Esophagus mucosa (tissue), 1 donor: ENCODE measurements at regions not wholly inside any gene's neighbourhood (a gene's known extent, or its start where the extent isn't known, plus 50 kb on each side); places are given as distances from the start of the nearest gene placed in this dataset.

Experiments used
- ATAC-seq: fragments of 200-7000 bp; cut with Tn5 transposase; one replicate; pipeline ENCODE4 v1.9.1; 2020
- donor health status: DM: yes; HTN: yes; CAD: no.

DNA sequence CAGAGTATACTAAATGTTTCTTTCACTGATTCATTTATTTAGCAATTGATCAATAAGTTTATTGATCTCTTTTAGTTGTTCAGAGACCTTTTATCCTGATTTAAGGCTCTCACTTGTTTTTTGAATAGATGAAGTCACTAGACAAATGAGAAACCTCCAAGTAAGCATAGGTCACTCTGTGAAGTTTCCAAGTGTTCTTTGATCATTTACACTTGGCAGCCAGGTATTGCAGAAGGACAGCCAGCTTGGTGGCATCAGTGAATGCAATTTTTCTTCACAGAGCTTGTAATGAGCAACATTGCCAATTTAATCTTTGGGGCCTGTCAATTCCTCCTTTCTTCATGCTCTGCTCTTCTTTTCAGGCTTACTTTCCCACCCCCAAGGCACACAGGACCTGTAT is 413.0 kb downstream of the OMA1 start:
- no peak for ATAC-seq

GRCh38 chr1:58123051-58123450 is 423.5 kb downstream of the OMA1 start:
- ATAC-seq: no peak

DNA sequence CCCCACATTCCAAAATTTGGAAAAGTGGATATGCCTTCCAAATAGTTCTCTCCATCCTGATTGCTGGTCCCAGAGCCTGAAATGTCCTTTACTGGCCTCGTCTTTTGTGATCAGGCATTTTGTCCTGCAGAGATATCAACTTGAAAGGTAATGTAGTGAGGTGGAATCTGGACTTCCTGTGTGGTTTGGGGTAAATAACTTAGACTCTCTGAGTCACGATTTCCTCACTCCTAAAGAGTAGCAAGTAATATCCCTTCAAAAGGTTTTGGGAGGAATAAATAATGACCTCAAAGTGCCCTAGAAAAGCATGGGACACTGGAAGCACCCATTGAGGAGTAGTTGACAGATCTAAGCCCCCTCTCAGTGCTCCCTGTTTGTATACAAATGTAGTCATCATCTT is 426.6 kb downstream of the OMA1 start:
- ATAC-seq: no peak

- ATAC-seq: no peak
Observed at GRCh38 chr1:58116284-58116683, 430.2 kb downstream of the OMA1 start.

GRCh38 chr1:58109646-58110200 is 436.8 kb downstream of the OMA1 start:
- no peak for ATAC-seq

- ATAC-seq: no peak
Observed at GRCh38 chr1:58108783-58109182, 437.7 kb downstream of the OMA1 start.

DNA sequence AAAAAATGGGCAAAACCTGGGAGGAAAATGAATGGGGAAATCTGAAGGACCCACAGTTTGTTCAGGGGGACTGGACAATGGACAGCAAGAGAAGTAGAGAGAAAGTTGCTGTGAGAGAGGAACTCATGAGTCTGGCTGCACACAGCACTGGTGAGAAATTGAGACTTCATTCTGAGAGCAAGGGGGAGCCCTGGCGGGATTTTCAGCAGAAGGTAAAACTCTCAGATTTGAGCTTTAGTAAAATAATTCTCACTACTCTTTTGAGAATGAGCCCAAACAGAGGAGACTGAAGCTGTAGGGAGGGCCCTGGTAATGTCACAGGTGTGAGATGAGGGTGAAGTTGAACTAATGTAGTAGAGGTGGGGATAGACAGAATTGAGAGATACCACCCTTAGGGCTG is 438.6 kb downstream of the OMA1 start:
- no peak for ATAC-seq

- no peak for ATAC-seq
Observed at GRCh38 chr1:58104960-58105359, 441.6 kb downstream of the OMA1 start.

DNA sequence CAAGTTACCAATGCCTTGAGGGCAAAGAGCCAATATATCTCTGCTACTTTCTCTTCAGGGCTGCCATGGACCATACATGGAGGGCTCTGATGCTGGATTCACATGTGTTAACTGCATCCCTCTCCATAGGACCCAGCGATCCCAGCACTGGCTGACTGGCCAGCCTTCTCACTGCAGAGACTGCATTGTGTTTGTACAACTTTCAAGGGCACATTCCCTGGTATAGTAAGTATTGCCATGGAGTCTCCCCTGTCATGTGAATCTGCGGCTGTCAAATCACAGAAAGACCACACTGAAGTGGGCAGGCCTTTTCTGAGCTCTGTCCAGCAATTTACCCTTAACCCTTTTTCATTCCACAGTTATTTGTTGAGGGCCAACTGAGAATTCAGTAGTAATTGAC is 449.8 kb downstream of the OMA1 start:
- no peak for ATAC-seq

DNA sequence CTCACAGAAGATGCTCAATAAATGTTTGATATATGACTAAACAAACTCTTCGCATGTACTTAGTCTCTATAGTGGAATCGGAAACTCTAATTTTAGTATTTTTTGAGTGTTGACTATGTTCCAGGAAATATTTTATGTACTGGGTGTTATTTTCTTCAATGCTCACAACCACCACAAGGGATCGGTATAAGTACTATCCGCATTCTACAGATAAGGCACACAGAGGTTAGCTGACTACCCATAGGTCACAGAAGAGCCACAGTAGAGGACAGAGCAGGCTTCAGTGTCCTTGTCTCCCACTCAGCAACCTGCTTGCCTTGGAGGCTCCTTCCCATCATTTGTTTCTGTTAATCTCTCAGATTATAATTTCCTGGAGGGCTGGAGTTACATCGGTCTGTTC is 451.3 kb downstream of the OMA1 start:
- ATAC-seq: no peak

- no peak for ATAC-seq
Observed at GRCh38 chr1:58094221-58094620, 452.3 kb downstream of the OMA1 start.

DNA sequence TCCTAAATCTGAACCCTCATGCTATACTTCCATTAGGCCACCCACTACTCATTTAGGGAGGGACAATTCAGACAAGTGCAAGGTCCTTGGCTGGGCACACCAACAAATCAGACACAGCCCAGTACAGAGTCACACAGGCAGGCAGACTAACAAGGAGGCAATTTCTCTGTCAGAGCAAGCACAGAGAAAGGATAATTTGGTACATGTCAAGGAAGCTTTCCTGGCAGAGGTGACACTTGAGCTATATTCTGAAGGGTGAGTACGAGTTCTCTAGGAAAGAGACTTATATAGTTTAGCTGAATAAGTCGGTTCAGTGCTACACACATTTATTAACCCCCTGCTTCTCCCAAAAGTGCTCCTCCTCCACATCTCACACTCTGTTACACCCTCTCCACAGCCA is 455.9 kb downstream of the OMA1 start:
- ATAC-seq: no peak

GRCh38 chr1:58089898-58090534 is 456.5 kb downstream of the OMA1 start:
- ATAC-seq: no peak

GRCh38 chr1:58084266-58084665 is 462.3 kb downstream of the OMA1 start:
- no peak for ATAC-seq

DNA sequence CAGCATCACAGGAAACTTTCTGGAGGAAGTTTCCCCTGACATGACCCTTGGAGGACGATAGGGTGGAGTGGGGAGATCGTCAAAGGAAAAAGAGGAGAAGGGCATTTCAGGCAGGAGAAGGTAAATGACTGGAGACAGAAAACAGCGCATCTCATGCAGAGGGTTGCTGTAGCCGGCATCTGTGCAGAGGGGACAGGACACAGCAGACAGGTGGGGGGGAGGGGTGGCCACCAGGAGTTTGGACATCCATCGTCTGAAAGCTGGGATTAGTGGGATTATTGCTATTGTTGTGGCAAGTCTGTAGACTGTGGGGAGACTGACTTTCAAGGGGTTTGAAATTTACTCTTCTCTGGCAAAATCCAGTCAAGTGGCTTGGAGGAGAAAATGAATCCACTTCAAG is 463.9 kb downstream of the OMA1 start:
- ATAC-seq: no peak

DNA sequence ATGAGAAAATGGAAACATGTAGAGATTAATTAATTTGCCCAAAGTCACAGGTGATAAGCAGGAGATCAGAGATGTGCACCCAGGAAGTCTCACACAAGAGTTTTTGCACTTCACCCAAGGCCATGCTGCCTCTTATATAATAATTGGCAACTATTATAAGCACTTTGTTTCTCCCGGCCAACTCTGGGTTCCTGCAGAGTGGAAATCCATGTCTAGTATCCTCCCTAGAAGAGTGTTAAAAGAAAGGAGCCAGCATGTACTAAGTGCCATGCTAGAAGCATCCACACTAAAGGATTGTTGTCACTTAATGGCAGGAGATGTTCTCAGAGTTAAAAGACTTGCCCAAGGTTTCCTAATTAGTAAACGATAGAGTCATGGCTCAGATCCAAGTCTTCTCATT is 470.3 kb downstream of the OMA1 start:
- ATAC-seq: no peak

- no peak for ATAC-seq
Observed at GRCh38 chr1:58075188-58075578, 471.3 kb downstream of the OMA1 start.

DNA sequence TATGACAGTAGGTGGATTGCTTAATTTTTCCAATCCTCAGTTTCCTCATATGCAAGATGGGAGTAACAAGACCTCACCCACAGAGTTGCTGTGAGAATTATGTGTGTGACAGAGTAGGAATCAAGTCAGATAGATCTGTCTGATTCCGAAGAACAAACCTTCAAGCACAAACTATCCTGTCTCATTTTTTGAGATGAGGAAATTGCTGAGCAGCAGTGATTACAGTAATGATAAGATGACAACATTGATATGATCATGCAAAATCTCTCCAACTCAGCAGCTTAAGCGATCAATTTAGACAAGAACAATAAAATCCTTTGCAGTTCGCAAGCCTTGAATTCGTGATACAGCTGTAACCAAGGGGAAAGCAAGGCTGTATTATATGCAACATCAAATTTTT is 474.1 kb downstream of the OMA1 start:
- ATAC-seq: no peak

- no peak for ATAC-seq
Observed at GRCh38 chr1:58067082-58067481, 479.4 kb downstream of the OMA1 start.

GRCh38 chr1:58065520-58065919 is 481.0 kb downstream of the OMA1 start:
- ATAC-seq: no peak

DNA sequence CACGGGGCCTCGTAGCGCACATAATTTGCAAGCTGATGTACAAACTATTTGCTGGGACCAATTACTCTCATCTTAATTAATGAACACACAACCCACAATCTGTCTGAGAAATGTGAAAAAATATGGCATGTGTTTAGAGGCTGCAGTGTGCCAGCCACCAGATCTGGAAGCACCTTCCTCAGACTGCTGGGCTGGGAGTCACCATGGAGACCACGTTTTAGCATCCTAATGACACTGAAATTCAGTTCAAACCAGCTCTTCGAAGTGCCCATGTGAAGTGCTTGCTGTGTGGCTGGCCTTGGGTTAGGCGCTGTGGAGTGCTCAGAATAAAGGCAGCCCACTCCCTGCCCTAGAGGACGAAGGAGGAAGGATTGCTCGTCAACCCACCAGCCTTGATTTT is 482.4 kb downstream of the OMA1 start:
- ATAC-seq: no peak

- ATAC-seq: no peak
Observed at GRCh38 chr1:58063095-58063494, 483.4 kb downstream of the OMA1 start.

GRCh38 chr1:58062635-58063034 is 483.9 kb downstream of the OMA1 start:
- no peak for ATAC-seq

DNA sequence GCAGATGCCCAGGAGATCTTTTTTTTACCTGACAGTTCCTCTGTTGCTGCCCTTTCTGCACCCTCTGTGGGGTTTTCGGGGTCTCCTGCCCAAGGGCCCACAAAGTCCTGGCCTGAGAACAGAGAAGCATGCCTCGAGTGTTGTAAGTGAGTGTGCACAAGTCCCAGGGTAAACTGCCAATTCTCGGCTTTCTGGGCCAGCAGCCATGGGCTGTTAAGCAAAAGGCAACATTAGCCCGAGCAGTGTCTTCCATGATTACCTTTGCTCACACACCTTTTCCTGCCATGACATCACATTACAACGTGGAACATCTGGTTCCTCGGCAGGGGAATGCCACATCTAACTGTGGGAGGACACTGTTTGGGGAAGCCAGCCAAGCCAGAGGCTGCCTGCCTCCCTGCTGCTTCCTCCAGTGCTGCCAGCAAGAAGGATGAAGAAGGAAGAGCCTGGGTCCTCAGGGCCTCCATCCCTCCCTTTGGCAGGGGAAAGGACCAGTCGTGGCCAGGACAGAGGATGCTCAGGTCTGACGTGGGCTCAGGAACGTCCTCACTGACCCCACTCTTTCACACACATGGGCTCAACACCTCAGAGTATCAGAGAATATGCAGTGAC is 485.9 kb downstream of the OMA1 start:
- no peak for ATAC-seq

DNA sequence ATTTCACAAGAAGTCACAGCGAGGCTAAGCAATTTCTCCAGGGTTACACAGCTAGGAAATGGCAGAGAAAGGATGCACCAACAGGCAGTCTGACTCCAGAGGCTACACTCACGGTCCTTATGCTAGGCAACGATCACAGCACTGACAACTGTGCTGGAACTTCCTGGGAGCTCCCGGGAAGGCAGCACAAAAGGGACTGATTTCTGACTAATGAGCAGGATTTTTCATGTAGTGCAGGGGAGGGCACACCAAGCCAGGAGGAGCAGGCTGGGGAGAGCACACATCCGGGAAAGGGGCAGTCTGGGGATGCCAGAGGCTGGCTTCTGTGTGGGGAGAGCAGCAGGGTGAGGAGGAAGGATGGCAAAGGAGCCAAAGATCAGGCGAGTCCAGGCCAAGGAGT is 486.7 kb downstream of the OMA1 start:
- no peak for ATAC-seq
